ENCODE measurements at regions not wholly inside any gene's neighbourhood (a gene's known extent, or its start where the extent isn't known, plus 50 kb on each side); places are given as distances from the start of the nearest gene placed in this dataset.
"Not testable (repeated sequence)": the region's sequence is repeated elsewhere in the genome, so short reads cannot be mapped to it uniquely, and the experiment has no call there.

GRCh38 chr10:117755659-117756014 lies 213.1 kb downstream of the EMX2 start:
- no peak for DNase-seq

GRCh38 chr10:117757086-117757720 lies 214.7 kb downstream of the EMX2 start:
- DNase-seq = no peak

- no peak for DNase-seq
These were observed 216.7 kb downstream of the EMX2 start for GRCh38 chr10:117759266-117759665.

GRCh38 chr10:117761695-117762094 lies 219.1 kb downstream of the EMX2 start:
- no peak for DNase-seq

DNA sequence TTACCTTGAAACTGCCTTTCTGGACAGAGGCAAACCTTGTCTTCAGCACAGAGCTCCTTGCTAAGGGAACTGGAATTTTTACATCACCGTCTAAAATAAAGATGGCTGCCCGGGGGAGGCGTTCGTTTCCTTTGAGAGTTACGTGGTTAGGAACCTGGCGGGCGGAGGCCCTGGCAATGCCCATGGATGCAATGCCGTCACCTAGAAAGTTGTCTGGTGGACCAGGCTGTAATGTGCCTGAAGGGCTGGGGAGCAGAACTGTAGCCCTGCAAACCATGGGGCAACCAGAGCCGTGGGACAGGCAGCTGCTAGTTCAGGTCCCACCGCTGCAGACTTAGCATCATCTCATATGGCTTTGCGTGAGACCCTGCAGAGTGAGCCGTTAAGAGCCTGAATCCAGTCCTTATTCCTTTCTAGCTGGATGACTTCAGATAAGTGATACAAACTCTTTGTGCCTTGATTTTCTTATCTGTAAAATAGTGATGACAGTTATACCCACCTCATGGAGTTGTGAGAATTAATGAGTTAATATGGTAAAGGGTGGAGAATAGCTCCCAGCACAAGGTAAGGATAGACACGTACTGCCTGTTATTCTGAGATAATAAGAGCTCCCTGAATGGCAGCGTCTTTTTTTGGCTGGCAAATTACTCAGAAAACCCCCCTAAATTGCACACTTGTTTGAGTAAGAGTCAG lies 219.7 kb downstream of the EMX2 start:
- DNase-seq = no peak

GRCh38 chr10:117762819-117763172 lies 220.2 kb downstream of the EMX2 start:
- no peak for DNase-seq

GRCh38 chr10:117763528-117763927 lies 221.0 kb downstream of the EMX2 start:
- DNase-seq = no peak

GRCh38 chr10:117768333-117769042 lies 225.9 kb downstream of the EMX2 start:
- no peak for DNase-seq

DNA sequence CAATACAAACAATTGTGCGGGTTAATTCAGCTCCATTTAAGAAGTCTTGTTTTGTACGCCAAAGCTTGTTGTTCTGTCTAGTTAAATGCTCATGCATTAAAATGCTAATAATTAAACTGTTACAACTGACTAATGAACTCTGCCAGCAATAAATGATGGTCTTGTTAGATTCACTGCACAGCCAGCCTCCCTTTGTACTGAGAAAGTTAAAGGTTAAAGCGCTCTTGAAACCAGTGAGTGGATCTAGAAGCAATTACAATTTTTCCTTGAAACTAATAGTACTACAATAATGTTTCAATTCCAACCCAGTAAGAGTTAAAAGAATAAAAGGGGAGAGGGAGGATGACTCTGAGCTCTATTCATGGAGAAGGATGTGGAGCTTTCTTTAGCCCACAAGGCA lies 233.0 kb downstream of the EMX2 start:
- DNase-seq = no peak

DNA sequence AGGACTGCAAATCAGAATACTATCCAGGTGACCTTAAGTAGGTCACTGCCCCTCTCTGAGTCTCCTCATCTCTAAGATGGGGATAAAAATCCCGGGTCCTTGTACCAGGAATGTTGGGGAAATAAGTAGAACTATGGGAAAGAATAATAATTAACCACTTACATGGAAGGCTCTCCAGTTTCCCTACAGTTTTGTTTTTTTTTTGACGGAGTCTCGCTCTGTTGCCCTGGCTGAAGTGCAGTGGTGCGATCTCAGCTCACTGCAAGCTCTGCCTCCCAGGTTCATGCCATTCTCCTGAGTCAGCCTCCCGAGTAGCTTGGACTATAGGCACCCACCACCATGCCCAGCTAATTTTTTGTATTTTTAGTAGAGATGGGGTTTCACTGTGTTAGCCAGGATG lies 234.7 kb downstream of the EMX2 start:
- DNase-seq = not testable (repeated sequence)

DNA sequence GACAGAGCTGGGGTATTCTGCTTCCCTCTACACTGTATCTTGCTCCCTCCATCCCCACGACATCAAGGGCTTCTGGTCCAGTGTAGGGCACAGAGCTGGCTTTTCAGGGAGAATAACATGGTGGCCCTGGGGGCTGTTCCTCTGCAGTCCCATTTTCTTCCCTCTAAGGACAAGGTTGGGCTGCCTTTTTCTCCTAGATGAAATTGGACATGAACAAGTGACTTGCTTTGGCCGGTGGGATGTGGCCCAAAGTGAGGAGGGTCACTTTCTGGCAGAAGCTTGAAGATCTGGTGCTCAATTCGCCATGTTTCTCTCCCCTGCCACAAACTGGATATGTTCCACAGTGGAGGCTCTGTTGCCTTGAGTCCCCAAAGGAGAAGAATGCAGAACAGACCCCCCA lies 235.7 kb downstream of the EMX2 start:
- DNase-seq = no peak

DNA sequence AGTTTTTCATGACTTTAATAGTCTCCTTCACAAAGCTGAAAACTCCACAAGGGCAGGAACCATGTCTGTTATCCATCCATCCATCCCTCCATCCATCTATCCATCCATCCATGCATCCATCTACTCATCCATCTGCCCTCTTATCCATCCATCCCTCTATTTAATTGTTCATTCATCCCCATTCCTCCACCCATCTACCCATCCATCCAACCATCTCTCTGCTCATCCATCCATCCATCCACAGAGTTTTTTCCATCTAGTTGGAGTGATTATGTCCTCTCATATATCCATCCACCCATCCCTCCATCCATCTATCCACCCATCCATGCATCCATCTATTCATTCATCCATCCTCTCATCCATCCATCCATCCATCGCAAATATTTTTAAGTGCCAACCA lies 237.9 kb downstream of the EMX2 start:
- DNase-seq = no peak

GRCh38 chr10:117781216-117781831 lies 238.8 kb downstream of the EMX2 start:
- DNase-seq = no peak

DNA sequence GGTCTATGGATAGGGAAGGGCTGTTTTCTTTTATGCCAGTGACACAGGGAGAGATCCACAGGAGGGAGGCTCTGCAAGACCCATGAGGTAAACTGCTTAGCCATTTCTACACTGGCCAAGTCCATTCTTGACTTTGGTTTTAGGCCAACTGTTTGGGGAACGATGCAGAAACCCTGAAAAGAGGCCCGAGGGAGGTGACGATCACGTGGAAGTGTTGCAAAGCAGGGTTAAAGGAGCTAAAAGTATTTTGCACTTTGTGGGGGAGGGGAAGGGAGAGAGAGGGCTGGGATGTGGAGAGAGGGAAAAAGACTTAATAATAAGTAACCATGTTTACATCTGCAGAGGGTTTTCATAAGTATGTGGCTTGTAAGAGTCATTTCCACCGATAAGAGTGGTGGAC lies 239.7 kb downstream of the EMX2 start:
- DNase-seq = no peak

- no peak for DNase-seq
These were observed 241.3 kb downstream of the EMX2 start for GRCh38 chr10:117783698-117784395.

DNA sequence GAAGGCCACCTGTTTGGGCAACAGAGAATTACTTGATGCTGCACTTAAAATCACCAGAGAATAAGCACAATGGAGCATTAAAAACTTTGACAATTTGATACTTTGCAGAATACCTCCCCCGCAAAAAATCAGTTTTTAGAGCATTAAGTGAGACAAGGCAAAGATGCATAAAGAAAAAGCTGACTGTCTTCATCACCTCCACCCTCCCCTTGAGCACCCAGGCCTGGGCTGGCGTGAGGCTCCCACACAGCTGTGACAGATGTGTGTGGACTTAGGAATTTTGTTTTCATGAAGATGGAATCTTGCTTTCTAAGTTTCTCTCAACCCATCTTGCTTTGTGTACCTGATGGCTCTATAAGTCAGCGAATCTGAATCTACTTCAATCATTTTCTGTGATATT lies 242.2 kb downstream of the EMX2 start:
- DNase-seq = no peak

- no peak for DNase-seq
These were observed 246.4 kb downstream of the EMX2 start for GRCh38 chr10:117788911-117789310.

DNA sequence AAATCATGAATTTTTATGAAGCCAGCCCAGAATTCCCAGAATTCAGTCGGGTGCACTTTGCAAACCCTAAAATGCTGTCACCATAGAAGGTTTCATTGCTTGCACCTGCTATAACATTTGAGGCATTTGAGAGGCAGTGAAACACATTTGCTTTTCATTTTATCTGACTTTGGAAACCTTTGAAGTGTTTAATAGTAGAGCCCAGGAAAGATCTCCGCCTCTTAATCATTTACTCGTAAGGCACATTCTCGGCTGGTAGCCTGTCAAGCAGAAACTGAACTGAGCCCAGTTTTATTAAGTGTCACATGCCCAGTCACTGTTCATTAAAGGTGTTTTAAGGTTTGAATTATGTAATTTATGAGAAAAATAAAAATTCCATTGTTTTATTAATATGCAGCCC lies 247.6 kb downstream of the EMX2 start:
- no peak for DNase-seq

DNA sequence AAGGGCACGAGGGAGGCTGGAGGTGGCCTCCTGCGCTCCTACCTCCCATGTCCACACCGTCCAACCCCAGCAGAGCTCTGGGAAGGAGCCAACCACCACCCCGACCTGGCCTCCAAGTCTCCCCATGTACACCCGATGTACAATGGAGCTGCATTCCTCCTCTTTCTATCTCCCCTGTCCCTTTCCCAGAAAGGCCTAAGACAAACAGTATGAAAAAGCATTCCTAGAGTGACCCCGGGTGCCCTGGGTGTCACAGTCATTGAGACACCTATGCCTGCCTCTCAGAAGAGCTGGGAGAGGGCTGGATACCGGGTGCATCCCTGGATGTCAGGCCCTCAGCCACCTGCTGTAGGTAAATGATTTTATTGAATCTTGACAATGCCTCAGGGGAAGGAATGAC lies 248.1 kb downstream of the EMX2 start:
- DNase-seq = no peak

GRCh38 chr10:117792214-117792613 lies 249.7 kb downstream of the EMX2 start:
- no peak for DNase-seq

- no peak for DNase-seq
These were observed 250.5 kb downstream of the RAB11FIP2 start for GRCh38 chr10:117796130-117796745.

DNA sequence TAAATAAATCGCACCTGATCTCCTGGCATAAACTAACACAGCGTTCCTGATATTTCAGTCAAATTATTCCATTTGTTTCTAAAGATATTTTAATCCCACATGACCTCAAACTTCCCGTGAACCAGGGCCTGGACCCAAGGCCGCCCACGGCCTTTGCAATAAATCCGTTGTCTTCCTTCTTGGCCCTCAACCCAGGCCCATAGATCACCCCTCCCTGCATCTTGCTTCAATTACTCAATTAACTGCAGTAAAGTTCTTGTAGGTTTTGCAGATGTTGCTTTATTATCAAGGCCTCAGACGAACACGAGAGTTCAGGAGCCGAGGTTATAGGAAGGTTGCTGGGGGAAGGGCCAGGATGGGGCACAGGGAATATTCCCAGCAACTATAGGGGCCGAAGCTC lies 249.4 kb downstream of the RAB11FIP2 start:
- DNase-seq = no peak

DNA sequence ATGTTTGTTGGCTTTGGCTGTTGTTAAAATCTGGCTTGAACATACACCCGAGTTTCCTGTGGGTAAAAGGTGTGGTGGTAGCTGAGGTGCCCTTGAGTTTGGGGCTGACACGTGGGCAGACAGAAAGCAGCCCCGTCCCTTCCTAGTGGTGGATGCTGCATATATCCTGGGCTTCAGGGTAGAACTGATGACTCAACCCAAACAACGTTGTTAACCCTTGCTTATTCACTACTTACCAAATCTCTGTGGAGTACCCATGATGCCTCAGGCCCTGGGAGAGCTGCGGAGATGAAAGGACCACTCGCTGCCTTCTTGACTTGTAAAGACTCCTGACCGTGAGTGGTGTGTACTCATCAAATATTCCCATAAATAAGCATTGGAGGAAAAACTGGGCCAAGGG lies 245.1 kb downstream of the RAB11FIP2 start:
- no peak for DNase-seq

Data from NCI-H1694 treated with DMSO at 0.1 percent for 48 hours (cell line).